GM12801 (cell line): ENCODE measurements at regions not wholly inside any gene's neighbourhood (a gene's known extent, or its start where the extent isn't known, plus 50 kb on each side); places are given as distances from the start of the nearest gene placed in this dataset.

Source experiments
- TF ChIP-seq, protein P1 (sequence below): IDR thresholded peaks from one replicate; pipeline ENCODE4 v1.5.1; 2011; ENCODE audit warnings: control low read depth; ENCODE audit not compliant: insufficient read length; ENCODE audit errors: extremely low read depth

DNA sequence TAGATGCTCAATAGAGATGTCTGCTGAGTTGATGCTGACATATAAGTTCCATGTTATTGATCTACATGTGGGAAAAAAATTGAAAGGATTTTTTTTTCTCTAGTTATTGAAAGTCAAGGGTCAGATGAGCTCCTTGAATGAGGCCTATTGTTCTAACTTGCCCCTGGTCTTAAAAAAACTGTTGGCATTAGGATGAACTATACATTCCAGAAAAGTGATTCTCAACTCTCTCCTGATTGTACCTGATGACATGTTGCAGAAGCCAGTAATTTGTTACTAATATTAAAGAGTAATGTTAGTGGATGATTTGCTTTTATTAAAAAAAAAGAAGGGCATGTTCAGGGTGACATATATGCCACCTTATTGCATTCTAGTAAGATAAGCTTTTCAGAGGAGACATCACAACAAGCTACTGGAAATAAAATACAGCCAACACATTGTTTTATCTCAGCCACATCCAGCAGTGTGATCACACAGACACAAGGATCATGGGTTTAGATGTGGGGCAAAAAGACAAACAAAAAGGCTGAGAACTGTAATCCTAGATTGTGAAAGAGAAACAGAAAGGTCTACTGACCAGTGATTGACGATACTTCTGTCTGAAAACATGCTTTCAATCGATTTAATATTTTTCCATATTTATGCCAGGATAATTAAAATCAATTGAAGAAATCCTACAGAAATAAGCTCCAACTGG lies 1314.1 kb upstream of the C9orf72 start:
- TF ChIP-seq, protein P1, sequence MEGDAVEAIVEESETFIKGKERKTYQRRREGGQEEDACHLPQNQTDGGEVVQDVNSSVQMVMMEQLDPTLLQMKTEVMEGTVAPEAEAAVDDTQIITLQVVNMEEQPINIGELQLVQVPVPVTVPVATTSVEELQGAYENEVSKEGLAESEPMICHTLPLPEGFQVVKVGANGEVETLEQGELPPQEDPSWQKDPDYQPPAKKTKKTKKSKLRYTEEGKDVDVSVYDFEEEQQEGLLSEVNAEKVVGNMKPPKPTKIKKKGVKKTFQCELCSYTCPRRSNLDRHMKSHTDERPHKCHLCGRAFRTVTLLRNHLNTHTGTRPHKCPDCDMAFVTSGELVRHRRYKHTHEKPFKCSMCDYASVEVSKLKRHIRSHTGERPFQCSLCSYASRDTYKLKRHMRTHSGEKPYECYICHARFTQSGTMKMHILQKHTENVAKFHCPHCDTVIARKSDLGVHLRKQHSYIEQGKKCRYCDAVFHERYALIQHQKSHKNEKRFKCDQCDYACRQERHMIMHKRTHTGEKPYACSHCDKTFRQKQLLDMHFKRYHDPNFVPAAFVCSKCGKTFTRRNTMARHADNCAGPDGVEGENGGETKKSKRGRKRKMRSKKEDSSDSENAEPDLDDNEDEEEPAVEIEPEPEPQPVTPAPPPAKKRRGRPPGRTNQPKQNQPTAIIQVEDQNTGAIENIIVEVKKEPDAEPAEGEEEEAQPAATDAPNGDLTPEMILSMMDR = no peak

GRCh38 chr9:28888806-28889205 lies 1315.5 kb upstream of the C9orf72 start:
- TF ChIP-seq, protein P1 = no peak

- TF ChIP-seq, protein P1 = no peak
Measured at GRCh38 chr9:28892538-28892937, 1319.3 kb upstream of the C9orf72 start.

- TF ChIP-seq, protein P1 = no peak
Measured at GRCh38 chr9:28899267-28899666, 1326.0 kb upstream of the C9orf72 start.

DNA sequence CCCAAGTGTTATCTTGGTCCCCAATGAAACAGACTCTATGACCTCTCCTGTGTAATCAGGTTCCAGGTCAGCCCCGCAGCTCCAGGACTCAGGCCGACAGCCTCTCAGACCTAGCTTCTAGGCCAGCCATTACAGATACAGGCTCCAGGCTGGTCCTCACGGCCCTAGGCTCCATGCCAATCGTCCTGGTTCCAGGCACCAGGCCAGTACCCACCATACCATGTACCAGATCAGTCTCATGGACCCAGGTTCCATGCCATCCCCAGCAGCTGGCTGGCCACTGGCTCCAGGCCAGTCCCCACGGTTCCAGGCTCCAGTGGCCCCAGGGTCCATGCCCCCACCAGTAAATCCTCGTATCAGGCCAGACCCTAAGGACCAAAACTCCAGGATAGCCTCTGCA lies 1326.6 kb upstream of the C9orf72 start:
- TF ChIP-seq, protein P1 = no peak

DNA sequence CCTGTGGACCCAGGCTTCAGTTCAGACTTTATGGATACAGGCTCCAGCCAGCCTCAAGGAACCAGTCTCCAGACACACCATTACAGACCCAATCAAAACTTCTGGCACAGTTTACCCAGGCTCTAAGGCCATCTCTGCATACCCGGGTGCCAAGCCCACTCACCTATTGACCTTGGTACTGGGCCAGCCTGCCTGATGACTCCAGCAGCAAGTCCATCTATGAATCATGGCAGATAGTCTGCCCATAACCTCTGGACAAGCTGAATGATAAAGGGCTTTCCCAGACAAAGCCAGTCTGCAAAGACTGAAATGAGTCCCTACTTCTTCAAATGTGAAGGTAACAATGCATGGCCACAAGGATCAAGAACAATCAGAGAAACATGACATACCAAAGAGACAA lies 1327.1 kb upstream of the C9orf72 start:
- TF ChIP-seq, protein P1 = no peak

DNA sequence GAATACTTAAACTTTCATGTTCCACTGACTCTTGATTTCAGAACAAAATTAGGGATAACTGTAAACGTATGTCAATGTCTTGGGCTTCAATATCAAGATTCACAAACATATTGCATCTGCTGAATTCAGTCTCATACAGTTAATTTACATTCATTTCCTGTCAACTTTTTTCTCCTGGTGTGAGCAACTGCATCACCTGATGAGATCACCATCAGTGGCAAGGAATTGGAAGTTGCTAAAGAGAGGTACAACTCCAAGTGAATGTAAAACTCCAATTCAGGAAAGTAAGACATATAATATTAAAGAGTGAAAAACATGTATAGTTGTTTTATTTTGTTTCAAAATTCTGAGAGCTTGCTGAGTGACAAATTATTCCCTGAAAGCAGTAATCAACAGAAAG lies 1336.2 kb upstream of the C9orf72 start:
- TF ChIP-seq, protein P1 = no peak
